GM23338 (cell line): ENCODE measurements at regions not wholly inside any gene's neighbourhood (a gene's known extent, or its start where the extent isn't known, plus 50 kb on each side); places are given as distances from the start of the nearest gene placed in this dataset.

Experiments used
- ATAC-seq: fragments of 200-7000 bp; cut with Tn5 transposase; 3 replicates; pipeline ENCODE4 v1.9.1; 2020
- DNase-seq: peaks from one replicate; pipeline ENCODE4 v3.0.0-alpha.2; 2015; ENCODE audit warnings: low spot score
- H2AFZ ChIP-seq: fragments of 200-600 bp; sonication (generic); 2 replicates; pipeline ENCODE4 v1.8.0; 2016; ENCODE audit warnings: antibody characterized with exemption, mild to moderate bottlenecking, moderate library complexity
- H3F3A ChIP-seq: fragments of 200-600 bp; sonication (generic); replicated peaks from 2 replicates; pipeline ENCODE4 v1.8.0; 2017; ENCODE audit warnings: antibody characterized with exemption, mixed run types, low read depth
- H3K27ac ChIP-seq: fragments of 200-600 bp; sonication (generic); 2 replicates; pipeline ENCODE4 v1.6.1; 2016; ENCODE audit warnings: low read depth
- H3K27me3 ChIP-seq: fragments of 200-600 bp; sonication (generic); 2 replicates; pipeline ENCODE4 v1.8.0; 2016; ENCODE audit warnings: mild to moderate bottlenecking, mixed run types, moderate library complexity; ENCODE audit not compliant: insufficient read depth
- H3K36me3 ChIP-seq: fragments of 200-600 bp; sonication (generic); 2 replicates; pipeline ENCODE4 v1.8.0; 2016; ENCODE audit warnings: mild to moderate bottlenecking; ENCODE audit not compliant: insufficient read depth
- H3K4me1 ChIP-seq: fragments of 200-600 bp; sonication (generic); 2 replicates; pipeline ENCODE4 v1.8.0; 2016; ENCODE audit warnings: mild to moderate bottlenecking, moderate library complexity; ENCODE audit not compliant: insufficient read depth
- H3K4me2 ChIP-seq: fragments of 200-600 bp; sonication (generic); 2 replicates; pipeline ENCODE4 v1.7.1; 2017; ENCODE audit warnings: mixed run types
- H3K4me3 ChIP-seq: fragments of 200-600 bp; sonication (generic); 2 replicates; pipeline ENCODE4 v1.6.1; 2016; ENCODE audit warnings: mixed run types
- H3K79me2 ChIP-seq: fragments of 200-600 bp; sonication (generic); replicated peaks from 2 replicates; pipeline ENCODE4 v1.8.0; 2017; ENCODE audit warnings: mild to moderate bottlenecking; ENCODE audit not compliant: insufficient read depth
- H3K9me2 ChIP-seq: fragments of 200-600 bp; sonication (generic); 2 replicates; pipeline ENCODE4 v1.8.0; 2017; ENCODE audit not compliant: insufficient read depth
- H4K20me1 ChIP-seq: fragments of 200-600 bp; sonication (generic); replicated peaks from 2 replicates; pipeline ENCODE4 v1.8.0; 2017; ENCODE audit warnings: mild to moderate bottlenecking; ENCODE audit not compliant: insufficient read depth
- H3K27ac Mint-ChIP-seq: 2 replicates; pipeline ENCODE4 v1.8.0; 2020; ENCODE audit warnings: inconsistent platforms, mild to moderate bottlenecking, moderate library complexity, mixed read lengths
- H3K27me3 Mint-ChIP-seq: 3 replicates; pipeline ENCODE4 v1.8.0; 2022; ENCODE audit warnings: low read depth, mild to moderate bottlenecking, moderate library complexity, mixed read lengths, inconsistent platforms; ENCODE audit not compliant: insufficient read depth, poor library complexity
- H3K36me3 Mint-ChIP-seq: 3 replicates; pipeline ENCODE4 v1.8.0; 2021; ENCODE audit warnings: low read depth, mild to moderate bottlenecking, inconsistent platforms, moderate library complexity, mixed read lengths
- H3K4me1 Mint-ChIP-seq: 3 replicates; pipeline ENCODE4 v1.8.0; 2020; ENCODE audit warnings: mild to moderate bottlenecking, inconsistent platforms, mixed read lengths
- H3K4me3 Mint-ChIP-seq: 3 replicates; pipeline ENCODE4 v1.8.0; 2021; ENCODE audit warnings: moderate library complexity, mild to moderate bottlenecking, inconsistent platforms, mixed read lengths
- H3K9me3 Mint-ChIP-seq: 3 replicates; pipeline ENCODE4 v1.8.0; 2020; ENCODE audit warnings: moderate library complexity, mild to moderate bottlenecking, inconsistent platforms, mixed read lengths
- CREB1 ChIP-seq: fragments of 250-450 bp; sonication (Bioruptor Pico); IDR thresholded peaks from 2 replicates; pipeline ENCODE4 v1.5.0; 2020; ENCODE audit warnings: low read depth, mild to moderate bottlenecking, moderate library complexity
- JUNB ChIP-seq: IDR thresholded peaks from one replicate; pipeline ENCODE4 v1.6.1; 2016; ENCODE audit warnings: antibody characterized with exemption; ENCODE audit not compliant: unreplicated experiment
- POLR2AphosphoS5 ChIP-seq: IDR thresholded peaks from 2 replicates; pipeline ENCODE4 v1.6.1; 2016; ENCODE audit warnings: antibody characterized with exemption, low read depth
- STAT1 ChIP-seq: IDR thresholded peaks from one replicate; pipeline ENCODE4 v1.6.1; 2016; ENCODE audit warnings: antibody characterized with exemption; ENCODE audit not compliant: unreplicated experiment
- ZNF114 ChIP-seq: fragments of 250-450 bp; sonication (Bioruptor Pico); IDR thresholded peaks from 2 replicates; pipeline ENCODE4 v1.5.0; 2020; ENCODE audit warnings: mild to moderate bottlenecking, moderate library complexity
- ZNF331 ChIP-seq: fragments of 250-450 bp; sonication (Bioruptor Pico); IDR thresholded peaks from 2 replicates; pipeline ENCODE4 v1.5.0; 2020; ENCODE audit warnings: low read depth, mild to moderate bottlenecking, moderate library complexity
- TF ChIP-seq, protein P1 (sequence below): IDR thresholded peaks from 2 replicates; pipeline ENCODE4 v1.6.1; 2016; ENCODE audit warnings: antibody characterized with exemption
- TF ChIP-seq, protein P2 (sequence below): IDR thresholded peaks from one replicate; pipeline ENCODE4 v1.6.1; 2018; ENCODE audit warnings: antibody characterized with exemption; ENCODE audit not compliant: unreplicated experiment
- TF ChIP-seq, protein P3 (sequence below), 2 experiments: fragments of 200-600 bp in 1 of 2; sonication (generic) in 1 of 2; conservative IDR thresholded peaks; 2 replicates each; pipeline versions ENCODE4 v1.5.1 to v1.6.1; 2016 to 2017; ENCODE audit warnings: antibody characterized with exemption in 2 of 2, low read depth in 2 of 2, mild to moderate bottlenecking in 2 of 2, moderate library complexity in 1 of 2
- TF ChIP-seq, protein P4 (sequence below): fragments of 250-450 bp; sonication (Bioruptor Pico); IDR thresholded peaks from 2 replicates; pipeline ENCODE4 v1.5.0; 2020; ENCODE audit warnings: mild to moderate bottlenecking, moderate library complexity

DNA sequence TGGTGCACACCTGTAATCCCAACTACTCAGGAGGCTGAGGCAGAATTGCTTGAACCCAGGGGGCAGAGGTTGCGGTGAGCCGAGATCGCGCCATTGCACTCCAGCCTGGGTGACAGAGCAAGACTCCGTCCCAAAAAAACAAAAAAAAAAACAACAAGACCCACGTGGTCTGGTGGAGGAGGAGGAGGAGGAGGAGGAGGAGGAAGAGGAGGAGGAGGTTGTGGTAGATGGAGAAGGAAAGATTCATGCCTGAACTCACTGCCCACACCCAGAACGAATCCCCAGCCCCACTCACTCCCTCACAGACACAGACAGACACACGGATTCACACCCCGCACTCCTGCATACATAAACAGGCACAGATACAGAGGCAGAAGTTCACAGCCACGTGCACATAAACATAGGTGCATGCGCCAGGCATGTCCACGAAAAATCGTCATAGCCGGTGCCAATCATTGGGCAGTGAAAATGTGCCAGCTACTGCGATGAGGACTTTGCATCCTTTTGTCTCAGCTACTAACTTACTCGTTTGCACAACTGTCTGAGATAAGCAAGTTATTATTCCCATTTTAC, 138.5 kb downstream of the WSCD1 start:
- TF ChIP-seq, protein P1, sequence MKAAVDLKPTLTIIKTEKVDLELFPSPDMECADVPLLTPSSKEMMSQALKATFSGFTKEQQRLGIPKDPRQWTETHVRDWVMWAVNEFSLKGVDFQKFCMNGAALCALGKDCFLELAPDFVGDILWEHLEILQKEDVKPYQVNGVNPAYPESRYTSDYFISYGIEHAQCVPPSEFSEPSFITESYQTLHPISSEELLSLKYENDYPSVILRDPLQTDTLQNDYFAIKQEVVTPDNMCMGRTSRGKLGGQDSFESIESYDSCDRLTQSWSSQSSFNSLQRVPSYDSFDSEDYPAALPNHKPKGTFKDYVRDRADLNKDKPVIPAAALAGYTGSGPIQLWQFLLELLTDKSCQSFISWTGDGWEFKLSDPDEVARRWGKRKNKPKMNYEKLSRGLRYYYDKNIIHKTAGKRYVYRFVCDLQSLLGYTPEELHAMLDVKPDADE, result no peak
- TF ChIP-seq, protein P2, sequence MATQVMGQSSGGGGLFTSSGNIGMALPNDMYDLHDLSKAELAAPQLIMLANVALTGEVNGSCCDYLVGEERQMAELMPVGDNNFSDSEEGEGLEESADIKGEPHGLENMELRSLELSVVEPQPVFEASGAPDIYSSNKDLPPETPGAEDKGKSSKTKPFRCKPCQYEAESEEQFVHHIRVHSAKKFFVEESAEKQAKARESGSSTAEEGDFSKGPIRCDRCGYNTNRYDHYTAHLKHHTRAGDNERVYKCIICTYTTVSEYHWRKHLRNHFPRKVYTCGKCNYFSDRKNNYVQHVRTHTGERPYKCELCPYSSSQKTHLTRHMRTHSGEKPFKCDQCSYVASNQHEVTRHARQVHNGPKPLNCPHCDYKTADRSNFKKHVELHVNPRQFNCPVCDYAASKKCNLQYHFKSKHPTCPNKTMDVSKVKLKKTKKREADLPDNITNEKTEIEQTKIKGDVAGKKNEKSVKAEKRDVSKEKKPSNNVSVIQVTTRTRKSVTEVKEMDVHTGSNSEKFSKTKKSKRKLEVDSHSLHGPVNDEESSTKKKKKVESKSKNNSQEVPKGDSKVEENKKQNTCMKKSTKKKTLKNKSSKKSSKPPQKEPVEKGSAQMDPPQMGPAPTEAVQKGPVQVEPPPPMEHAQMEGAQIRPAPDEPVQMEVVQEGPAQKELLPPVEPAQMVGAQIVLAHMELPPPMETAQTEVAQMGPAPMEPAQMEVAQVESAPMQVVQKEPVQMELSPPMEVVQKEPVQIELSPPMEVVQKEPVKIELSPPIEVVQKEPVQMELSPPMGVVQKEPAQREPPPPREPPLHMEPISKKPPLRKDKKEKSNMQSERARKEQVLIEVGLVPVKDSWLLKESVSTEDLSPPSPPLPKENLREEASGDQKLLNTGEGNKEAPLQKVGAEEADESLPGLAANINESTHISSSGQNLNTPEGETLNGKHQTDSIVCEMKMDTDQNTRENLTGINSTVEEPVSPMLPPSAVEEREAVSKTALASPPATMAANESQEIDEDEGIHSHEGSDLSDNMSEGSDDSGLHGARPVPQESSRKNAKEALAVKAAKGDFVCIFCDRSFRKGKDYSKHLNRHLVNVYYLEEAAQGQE, result no peak
- TF ChIP-seq CREB1 (CRISPR knock-in tag) (no peak), POLR2AphosphoS5 (no peak), ZNF331 (CRISPR knock-in tag) (no peak), STAT1 (no peak), JUNB (no peak), ZNF114 (CRISPR knock-in tag) (no peak)
- TF ChIP-seq, protein P3, sequence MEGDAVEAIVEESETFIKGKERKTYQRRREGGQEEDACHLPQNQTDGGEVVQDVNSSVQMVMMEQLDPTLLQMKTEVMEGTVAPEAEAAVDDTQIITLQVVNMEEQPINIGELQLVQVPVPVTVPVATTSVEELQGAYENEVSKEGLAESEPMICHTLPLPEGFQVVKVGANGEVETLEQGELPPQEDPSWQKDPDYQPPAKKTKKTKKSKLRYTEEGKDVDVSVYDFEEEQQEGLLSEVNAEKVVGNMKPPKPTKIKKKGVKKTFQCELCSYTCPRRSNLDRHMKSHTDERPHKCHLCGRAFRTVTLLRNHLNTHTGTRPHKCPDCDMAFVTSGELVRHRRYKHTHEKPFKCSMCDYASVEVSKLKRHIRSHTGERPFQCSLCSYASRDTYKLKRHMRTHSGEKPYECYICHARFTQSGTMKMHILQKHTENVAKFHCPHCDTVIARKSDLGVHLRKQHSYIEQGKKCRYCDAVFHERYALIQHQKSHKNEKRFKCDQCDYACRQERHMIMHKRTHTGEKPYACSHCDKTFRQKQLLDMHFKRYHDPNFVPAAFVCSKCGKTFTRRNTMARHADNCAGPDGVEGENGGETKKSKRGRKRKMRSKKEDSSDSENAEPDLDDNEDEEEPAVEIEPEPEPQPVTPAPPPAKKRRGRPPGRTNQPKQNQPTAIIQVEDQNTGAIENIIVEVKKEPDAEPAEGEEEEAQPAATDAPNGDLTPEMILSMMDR (conservative IDR thresholded peaks at IDR 0.05; ENCODE audit: low read depth in 2 of 2), result no peak
- TF ChIP-seq, protein P4, sequence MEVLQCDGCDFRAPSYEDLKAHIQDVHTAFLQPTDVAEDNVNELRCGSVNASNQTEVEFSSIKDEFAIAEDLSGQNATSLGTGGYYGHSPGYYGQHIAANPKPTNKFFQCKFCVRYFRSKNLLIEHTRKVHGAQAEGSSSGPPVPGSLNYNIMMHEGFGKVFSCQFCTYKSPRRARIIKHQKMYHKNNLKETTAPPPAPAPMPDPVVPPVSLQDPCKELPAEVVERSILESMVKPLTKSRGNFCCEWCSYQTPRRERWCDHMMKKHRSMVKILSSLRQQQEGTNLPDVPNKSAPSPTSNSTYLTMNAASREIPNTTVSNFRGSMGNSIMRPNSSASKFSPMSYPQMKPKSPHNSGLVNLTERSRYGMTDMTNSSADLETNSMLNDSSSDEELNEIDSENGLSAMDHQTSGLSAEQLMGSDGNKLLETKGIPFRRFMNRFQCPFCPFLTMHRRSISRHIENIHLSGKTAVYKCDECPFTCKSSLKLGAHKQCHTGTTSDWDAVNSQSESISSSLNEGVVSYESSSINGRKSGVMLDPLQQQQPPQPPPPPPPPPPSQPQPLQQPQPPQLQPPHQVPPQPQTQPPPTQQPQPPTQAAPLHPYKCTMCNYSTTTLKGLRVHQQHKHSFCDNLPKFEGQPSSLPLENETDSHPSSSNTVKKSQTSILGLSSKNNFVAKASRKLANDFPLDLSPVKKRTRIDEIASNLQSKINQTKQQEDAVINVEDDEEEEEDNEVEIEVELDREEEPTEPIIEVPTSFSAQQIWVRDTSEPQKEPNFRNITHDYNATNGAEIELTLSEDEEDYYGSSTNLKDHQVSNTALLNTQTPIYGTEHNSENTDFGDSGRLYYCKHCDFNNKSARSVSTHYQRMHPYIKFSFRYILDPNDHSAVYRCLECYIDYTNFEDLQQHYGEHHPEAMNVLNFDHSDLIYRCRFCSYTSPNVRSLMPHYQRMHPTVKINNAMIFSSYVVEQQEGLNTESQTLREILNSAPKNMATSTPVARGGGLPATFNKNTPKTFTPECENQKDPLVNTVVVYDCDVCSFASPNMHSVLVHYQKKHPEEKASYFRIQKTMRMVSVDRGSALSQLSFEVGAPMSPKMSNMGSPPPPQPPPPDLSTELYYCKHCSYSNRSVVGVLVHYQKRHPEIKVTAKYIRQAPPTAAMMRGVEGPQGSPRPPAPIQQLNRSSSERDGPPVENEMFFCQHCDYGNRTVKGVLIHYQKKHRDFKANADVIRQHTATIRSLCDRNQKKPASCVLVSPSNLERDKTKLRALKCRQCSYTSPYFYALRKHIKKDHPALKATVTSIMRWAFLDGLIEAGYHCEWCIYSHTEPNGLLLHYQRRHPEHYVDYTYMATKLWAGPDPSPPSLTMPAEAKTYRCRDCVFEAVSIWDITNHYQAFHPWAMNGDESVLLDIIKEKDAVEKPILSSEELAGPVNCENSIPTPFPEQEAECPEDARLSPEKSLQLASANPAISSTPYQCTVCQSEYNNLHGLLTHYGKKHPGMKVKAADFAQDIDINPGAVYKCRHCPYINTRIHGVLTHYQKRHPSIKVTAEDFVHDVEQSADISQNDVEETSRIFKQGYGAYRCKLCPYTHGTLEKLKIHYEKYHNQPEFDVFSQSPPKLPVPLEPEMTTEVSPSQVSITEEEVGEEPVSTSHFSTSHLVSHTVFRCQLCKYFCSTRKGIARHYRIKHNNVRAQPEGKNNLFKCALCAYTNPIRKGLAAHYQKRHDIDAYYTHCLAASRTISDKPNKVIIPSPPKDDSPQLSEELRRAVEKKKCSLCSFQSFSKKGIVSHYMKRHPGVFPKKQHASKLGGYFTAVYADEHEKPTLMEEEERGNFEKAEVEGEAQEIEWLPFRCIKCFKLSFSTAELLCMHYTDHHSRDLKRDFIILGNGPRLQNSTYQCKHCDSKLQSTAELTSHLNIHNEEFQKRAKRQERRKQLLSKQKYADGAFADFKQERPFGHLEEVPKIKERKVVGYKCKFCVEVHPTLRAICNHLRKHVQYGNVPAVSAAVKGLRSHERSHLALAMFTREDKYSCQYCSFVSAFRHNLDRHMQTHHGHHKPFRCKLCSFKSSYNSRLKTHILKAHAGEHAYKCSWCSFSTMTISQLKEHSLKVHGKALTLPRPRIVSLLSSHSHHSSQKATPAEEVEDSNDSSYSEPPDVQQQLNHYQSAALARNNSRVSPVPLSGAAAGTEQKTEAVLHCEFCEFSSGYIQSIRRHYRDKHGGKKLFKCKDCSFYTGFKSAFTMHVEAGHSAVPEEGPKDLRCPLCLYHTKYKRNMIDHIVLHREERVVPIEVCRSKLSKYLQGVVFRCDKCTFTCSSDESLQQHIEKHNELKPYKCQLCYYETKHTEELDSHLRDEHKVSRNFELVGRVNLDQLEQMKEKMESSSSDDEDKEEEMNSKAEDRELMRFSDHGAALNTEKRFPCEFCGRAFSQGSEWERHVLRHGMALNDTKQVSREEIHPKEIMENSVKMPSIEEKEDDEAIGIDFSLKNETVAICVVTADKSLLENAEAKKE (CRISPR knock-in tag), result no peak
- Histone ChIP-seq H4K20me1 (no peaks in the 10 kb centered on the region), H3K27me3 (no peaks in the 10 kb centered on the region), H3K27ac (no peak overlapping the region), H3K4me1 (no peaks in the 10 kb centered on the region), H3K4me3 (no peak overlapping the region), H3K79me2 (no peaks in the 10 kb centered on the region), H3K4me2 (no peak overlapping the region), H3F3A (no peaks in the 10 kb centered on the region), H2AFZ (no peak overlapping the region), H3K36me3 (no peaks in the 10 kb centered on the region), H3K9me2 (no peaks in the 10 kb centered on the region)
- no peak for DNase-seq
- H3K36me3 Mint-ChIP-seq, result no peaks in the 10 kb centered on the region
- no peak for ATAC-seq
- no peaks in the 10 kb centered on the region for H3K9me3 Mint-ChIP-seq
- H3K27me3 Mint-ChIP-seq, result no peaks in the 10 kb centered on the region
- no peak overlapping the region for H3K4me3 Mint-ChIP-seq
- H3K4me1 Mint-ChIP-seq, result no peaks in the 10 kb centered on the region
- peak overlapping the region; percentile 54; the same call in 1 of the 2 replicates for H3K27ac Mint-ChIP-seq
